ENCODE measurements at regions not wholly inside any gene's neighbourhood (a gene's known extent, or its start where the extent isn't known, plus 50 kb on each side); places are given as distances from the start of the nearest gene placed in this dataset.

- TF ChIP-seq, protein P1, sequence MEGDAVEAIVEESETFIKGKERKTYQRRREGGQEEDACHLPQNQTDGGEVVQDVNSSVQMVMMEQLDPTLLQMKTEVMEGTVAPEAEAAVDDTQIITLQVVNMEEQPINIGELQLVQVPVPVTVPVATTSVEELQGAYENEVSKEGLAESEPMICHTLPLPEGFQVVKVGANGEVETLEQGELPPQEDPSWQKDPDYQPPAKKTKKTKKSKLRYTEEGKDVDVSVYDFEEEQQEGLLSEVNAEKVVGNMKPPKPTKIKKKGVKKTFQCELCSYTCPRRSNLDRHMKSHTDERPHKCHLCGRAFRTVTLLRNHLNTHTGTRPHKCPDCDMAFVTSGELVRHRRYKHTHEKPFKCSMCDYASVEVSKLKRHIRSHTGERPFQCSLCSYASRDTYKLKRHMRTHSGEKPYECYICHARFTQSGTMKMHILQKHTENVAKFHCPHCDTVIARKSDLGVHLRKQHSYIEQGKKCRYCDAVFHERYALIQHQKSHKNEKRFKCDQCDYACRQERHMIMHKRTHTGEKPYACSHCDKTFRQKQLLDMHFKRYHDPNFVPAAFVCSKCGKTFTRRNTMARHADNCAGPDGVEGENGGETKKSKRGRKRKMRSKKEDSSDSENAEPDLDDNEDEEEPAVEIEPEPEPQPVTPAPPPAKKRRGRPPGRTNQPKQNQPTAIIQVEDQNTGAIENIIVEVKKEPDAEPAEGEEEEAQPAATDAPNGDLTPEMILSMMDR (IDR thresholded peaks at IDR 0.05; ENCODE audit: low read depth, low read length, missing input control) = no peak
- TF ChIP-seq, protein P2, sequence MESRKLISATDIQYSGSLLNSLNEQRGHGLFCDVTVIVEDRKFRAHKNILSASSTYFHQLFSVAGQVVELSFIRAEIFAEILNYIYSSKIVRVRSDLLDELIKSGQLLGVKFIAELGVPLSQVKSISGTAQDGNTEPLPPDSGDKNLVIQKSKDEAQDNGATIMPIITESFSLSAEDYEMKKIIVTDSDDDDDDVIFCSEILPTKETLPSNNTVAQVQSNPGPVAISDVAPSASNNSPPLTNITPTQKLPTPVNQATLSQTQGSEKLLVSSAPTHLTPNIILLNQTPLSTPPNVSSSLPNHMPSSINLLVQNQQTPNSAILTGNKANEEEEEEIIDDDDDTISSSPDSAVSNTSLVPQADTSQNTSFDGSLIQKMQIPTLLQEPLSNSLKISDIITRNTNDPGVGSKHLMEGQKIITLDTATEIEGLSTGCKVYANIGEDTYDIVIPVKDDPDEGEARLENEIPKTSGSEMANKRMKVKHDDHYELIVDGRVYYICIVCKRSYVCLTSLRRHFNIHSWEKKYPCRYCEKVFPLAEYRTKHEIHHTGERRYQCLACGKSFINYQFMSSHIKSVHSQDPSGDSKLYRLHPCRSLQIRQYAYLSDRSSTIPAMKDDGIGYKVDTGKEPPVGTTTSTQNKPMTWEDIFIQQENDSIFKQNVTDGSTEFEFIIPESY (IDR thresholded peaks at IDR 0.05) = no peak
- peak in 1 of 2 donors; percentile 54 for TF ChIP-seq EGR1 (IDR thresholded peaks at IDR 0.05; ENCODE audit: low read depth in 2 of 2)
- peak; percentile 59 to 84 for TF ChIP-seq RXRA (IDR thresholded peaks at IDR 0.05)
- TF ChIP-seq ATF3 (IDR thresholded peaks at IDR 0.05) = peak; percentile 54
- TF ChIP-seq MAX (IDR thresholded peaks at IDR 0.05) = no peak
- no peak for TF ChIP-seq NR2F2 (IDR thresholded peaks at IDR 0.05)
- TF ChIP-seq REST (IDR thresholded peaks at IDR 0.05) = no peak
- no peak for TF ChIP-seq HNF4G (IDR thresholded peaks at IDR 0.05)
- no peak for TF ChIP-seq YY1 (IDR thresholded peaks at IDR 0.05)
- peak in 1 of 2 donors; percentile 69 for TF ChIP-seq JUND (IDR thresholded peaks at IDR 0.05)
- no peak for TF ChIP-seq TAF1 (conservative IDR thresholded peaks at IDR 0.05)
Observed at GRCh38 chr21:38910390-38911067, 104.8 kb downstream of the ETS2 start.
